VCaP (cell line): ENCODE measurements at regions not wholly inside any gene's neighbourhood (a gene's known extent, or its start where the extent isn't known, plus 50 kb on each side); places are given as distances from the start of the nearest gene placed in this dataset.

ENCODE experiments used
- H3K27ac ChIP-seq: fragments of 450-650 bp; 2 replicates; pipeline ENCODE4 v1.5.1; 2017
- TF ChIP-seq, protein P1 (sequence below): fragments of 450-650 bp; conservative IDR thresholded peaks from 2 replicates; pipeline ENCODE4 v1.5.1; 2017; ENCODE audit warnings: mild to moderate bottlenecking, moderate library complexity

DNA sequence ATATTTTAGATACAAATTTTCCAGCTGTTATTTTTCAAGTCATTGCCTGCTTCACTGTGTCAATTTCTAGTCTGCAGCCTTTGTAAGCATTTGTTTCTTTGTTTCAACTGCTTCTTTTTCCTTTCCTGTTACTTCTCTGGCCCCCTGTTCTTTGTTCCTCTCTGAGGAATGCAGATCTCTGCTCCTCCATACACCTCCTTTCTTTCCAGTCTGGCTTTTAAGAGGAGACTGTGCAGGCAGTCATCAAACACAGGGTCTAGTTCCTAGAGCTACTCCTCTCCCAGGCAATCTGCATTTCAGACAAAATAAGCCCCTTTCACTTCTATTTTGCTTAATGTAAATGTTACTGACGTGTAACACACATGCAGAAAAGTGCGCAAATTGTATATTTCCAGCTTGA is 502.9 kb downstream of the PDCD6IP start:
- no peak overlapping the region for H3K27ac ChIP-seq
- TF ChIP-seq, protein P1, sequence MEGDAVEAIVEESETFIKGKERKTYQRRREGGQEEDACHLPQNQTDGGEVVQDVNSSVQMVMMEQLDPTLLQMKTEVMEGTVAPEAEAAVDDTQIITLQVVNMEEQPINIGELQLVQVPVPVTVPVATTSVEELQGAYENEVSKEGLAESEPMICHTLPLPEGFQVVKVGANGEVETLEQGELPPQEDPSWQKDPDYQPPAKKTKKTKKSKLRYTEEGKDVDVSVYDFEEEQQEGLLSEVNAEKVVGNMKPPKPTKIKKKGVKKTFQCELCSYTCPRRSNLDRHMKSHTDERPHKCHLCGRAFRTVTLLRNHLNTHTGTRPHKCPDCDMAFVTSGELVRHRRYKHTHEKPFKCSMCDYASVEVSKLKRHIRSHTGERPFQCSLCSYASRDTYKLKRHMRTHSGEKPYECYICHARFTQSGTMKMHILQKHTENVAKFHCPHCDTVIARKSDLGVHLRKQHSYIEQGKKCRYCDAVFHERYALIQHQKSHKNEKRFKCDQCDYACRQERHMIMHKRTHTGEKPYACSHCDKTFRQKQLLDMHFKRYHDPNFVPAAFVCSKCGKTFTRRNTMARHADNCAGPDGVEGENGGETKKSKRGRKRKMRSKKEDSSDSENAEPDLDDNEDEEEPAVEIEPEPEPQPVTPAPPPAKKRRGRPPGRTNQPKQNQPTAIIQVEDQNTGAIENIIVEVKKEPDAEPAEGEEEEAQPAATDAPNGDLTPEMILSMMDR = no peak

DNA sequence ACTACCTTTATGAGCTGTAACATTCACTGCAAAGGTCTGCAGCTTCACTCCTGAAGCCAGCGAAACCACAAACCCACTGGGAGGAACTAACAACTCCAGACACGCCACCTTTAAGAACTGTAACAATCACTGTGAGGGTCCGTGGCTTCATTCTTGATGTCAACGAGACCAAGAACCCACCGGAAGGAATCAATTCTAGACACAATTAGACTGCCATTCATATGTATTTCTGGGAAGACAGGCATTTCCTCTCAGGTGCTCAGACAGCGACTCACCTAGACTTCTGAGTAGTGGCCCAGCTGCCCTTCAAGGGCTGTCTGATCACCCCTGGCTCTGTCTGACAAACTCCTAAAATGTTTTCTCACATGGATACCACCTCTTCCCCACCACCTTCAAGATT is 506.8 kb downstream of the PDCD6IP start:
- no peak overlapping the region for H3K27ac ChIP-seq
- TF ChIP-seq, protein P1 = no peak

DNA sequence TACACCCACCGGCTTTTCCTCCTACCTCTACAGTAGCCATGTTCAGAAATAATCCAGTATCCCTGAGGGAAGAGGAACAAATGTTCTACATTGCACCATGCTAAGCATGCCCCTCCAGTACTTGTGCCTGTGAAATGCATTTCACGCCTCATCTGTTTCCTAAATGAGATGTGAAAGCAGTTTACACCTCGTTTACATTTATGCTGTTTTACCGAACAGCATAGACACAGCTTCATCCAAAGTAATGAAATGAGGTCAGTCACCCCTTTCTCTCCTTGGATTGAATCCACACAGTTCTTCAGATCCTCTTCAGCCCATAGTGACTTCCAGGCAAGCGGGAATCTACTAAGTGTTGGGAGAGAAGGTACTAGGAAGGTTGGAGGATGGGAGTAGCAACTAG is 514.3 kb downstream of the PDCD6IP start:
- TF ChIP-seq, protein P1 = no peak
- no peak overlapping the region for H3K27ac ChIP-seq

DNA sequence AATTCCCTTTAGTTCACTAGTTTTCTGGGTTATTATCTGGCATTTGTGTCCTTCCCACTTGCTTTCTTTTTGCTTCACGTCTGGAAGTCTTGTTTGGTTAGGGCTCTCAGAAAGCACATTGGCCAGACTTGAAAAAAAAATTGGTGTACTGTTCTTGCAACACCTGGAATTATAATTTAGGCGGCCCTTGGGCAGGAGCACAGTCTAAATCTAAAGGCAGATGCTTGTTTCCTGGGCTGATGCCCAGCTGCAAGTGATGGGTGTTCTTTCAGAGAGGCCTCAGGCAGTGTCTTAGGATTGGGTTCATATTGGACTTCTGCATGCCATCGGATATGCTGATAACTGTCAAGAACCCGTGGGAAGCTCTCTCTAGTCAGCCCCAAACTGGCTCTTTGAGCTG is 521.5 kb downstream of the PDCD6IP start:
- TF ChIP-seq, protein P1 = no peak
- H3K27ac ChIP-seq = no peak overlapping the region

DNA sequence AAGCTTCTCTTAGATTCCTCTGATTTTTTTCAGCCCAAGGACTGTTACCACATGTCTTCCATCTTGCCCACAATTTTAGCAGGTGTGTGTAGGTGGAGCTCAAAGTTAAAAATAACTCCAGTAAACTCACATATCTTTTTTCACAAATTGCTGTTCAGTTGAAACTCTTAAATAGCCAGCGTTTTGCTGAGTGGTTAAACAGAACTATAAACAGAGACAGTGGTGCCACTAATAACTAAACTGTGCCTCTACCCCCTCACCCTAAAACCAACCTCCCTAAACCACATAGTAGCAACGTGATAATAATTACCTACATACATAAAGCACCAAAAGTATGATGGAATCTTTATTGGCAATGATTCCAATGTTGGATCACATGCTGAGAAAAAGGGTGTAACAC is 525.1 kb downstream of the PDCD6IP start:
- TF ChIP-seq, protein P1 = no peak

DNA sequence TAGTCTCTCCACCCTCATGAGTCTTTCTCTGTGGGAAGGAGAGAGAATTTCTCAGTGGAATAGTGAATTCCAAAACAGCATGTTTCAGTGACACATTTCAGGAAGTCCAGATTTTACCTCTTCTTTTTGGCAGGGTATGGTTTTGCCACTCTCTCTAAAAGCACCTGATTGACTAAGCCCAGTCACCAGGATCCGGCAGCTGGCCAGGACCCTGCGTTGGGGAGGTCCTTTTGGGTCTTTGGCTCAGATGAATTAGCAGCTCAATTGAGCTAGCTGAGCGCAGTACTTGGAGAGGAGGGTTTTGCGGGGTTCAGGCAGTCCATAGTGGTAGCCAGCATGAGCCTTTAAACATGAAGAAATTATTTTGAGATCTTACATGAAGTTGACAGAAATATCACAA is 548.2 kb downstream of the PDCD6IP start:
- no peak overlapping the region for H3K27ac ChIP-seq
- TF ChIP-seq, protein P1 = no peak

More for the DNA sequence above, 525.1 kb downstream of the PDCD6IP start:
- H3K27ac ChIP-seq = no peak overlapping the region

DNA sequence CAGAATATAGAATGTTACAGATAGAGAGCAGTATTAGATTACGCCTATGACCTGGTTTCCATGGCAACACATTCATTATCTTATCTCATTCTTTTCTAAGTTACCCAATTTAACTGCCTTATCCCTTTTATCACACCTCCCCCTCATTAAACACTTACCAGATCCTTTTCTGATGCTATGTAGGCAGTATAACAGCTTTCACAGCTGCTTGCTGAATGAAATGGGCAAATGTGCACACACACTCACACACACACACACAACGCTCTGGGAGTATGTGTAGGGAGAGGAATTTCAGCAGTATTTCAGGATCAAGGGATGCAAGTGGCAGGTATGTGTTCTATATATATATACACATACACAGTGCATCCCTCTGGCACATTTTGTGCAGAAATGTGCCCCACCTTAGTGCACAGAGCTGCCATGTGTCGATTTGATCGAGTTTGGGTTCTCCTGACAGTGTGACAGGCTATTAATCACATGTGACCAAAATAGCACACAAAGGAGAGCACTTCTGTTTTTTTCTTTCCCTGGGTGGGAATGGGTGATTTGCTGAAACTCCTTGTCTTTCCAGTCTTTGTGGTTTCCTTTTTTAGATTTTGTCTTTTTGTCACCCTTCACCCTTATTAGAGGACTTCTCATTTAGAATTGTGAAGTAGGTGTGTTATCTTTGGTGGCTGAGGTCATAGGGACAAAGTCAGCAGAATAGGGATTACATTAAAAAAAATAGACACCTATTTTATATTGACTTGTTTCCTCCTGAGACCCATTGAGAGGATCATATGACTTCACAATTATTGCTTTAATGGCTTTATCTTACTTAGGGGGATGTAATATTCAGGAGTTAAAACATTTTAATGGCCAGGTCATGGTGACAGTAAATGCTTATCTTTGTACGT is 553.7 kb downstream of the PDCD6IP start:
- no peak overlapping the region for H3K27ac ChIP-seq
- TF ChIP-seq, protein P1 = no peak
